Inflammatory macrophage treated with lipopolysaccharide for 4 hours (primary cell): ENCODE measurements at regions not wholly inside any gene's neighbourhood (a gene's known extent, or its start where the extent isn't known, plus 50 kb on each side); places are given as distances from the start of the nearest gene placed in this dataset.

ENCODE experiments used
- DNase-seq: peaks from one replicate; pipeline ENCODE4 v3.0.0-alpha.2; 2020

GRCh38 chr4:138299881-138300280 lies 57.7 kb upstream of the SLC7A11 start:
- DNase-seq = peak; percentile 60

GRCh38 chr4:138298866-138299265 lies 56.7 kb upstream of the SLC7A11 start:
- peak; percentile 60 for DNase-seq

GRCh38 chr4:138298431-138298830 lies 56.3 kb upstream of the SLC7A11 start:
- DNase-seq = peak; percentile 70

GRCh38 chr4:138297743-138298405 lies 55.7 kb upstream of the SLC7A11 start:
- DNase-seq = no peak

GRCh38 chr4:138292321-138292720 lies 50.2 kb upstream of the SLC7A11 start:
- no peak for DNase-seq
